GM18517 (cell line): ENCODE measurements at regions not wholly inside any gene's neighbourhood (a gene's known extent, or its start where the extent isn't known, plus 50 kb on each side); places are given as distances from the start of the nearest gene placed in this dataset.
"Not testable (repeated sequence)": the region's sequence is repeated elsewhere in the genome, so short reads cannot be mapped to it uniquely, and the experiment has no call there.

ENCODE experiments used
- ATAC-seq: cut with Tn5 transposase; IDR thresholded peaks from one replicate; pipeline ENCODE4 v1.9.1; 2021; ENCODE audit warnings: mild to moderate bottlenecking, moderate library complexity; ENCODE audit not compliant: unreplicated experiment

DNA sequence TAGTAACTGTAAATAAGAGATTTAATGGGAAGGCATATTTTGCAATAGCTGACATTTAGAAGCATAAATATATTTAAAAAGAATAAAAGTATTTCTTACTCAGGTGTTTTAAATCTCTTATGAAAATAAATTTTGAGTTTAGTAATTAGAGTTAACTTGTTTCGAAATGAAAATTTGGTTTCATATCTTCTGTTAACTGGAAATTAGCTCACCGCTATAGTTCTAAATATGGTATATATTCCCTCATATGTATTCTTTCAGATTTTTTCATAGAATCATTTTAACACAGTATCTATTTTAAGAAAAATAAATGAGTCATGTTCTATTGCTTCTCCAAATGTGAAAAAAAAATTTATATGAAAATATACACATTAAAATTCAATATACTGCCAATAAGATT is 434.1 kb downstream of the DTWD2 start:
- no peak for ATAC-seq

DNA sequence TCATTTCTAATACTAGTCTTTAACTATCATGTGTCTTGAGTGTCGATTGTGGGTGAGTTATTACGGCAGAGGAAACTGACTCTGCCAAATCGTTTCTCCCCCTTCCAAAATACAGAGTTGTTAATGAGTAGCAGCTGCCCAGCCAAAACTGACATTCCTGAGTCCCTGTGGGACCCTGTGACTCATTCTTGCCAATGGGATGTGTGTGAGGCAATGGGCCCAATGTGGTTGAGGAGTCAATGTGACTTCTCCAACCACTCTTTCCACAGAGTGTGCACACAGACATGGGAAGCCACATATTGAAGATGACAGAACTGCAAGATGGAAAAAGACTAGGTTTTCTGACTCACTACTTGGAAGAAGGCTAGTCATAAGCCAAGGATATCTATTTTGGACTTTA is 434.7 kb downstream of the DTWD2 start:
- ATAC-seq = no peak

DNA sequence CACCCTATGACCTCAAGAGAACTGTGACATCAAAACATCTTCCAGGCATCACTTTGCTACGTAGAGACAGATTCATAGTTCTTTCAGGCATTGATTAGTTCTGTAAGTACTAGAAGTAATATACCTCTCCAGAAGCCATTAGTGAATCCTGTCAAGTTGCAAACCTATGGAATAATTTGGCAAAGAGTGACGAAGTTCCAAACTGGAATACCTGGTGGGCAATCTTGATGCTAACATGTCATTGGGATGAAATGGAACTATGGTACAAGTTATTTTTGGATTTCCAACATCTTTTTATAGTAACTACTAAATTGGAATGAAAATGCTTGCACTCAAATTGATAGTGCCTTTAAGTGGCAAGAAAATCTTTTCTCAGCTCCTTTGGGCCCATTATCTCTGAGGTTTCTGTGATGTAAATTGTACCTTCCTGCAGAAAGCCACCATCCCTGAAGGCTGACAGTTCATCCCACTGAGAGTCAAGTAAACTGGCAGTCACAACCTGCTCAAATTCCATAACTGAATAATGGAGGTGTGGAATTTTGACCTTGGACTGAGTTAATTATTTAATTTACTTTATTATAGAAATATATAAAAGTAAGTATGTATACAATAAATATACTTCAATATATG is 435.5 kb downstream of the DTWD2 start:
- no peak for ATAC-seq

DNA sequence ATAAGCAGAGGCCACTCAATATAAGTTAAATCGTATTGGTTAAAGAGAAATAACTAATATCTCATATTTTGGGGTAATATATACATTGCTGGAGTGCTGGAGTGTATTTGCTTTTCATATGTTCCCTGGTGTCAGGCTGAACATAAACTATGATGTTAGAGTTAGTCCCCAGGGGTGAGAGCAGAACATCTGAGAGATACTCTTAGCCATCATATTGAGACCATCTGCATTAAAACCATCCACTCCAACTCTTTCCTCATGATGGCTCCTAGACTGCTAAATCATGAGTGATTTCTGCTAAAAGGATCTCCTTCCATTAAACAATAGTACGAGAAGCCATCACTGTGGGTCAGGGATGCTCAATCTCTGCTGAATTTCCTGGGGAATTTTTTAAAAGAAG is 436.2 kb downstream of the DTWD2 start:
- ATAC-seq = no peak

DNA sequence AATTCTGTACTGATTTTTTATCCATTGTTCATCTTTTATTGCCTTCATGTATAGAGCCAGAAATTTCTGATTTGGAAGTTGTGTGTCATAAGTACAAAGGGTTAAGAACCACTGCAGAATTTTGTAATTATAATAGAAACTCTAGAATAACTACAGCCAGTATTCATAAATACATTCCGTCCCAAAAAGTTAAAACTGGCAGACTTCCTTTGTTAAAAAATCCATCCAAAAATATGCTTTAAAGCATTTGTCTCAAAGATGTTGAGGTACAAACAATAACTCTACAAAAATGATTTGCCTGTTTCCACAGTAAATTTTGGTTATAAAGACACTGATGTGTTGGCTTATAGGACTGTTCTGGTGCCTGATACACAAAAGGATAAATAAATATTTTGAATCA is 436.6 kb downstream of the DTWD2 start:
- ATAC-seq = no peak

DNA sequence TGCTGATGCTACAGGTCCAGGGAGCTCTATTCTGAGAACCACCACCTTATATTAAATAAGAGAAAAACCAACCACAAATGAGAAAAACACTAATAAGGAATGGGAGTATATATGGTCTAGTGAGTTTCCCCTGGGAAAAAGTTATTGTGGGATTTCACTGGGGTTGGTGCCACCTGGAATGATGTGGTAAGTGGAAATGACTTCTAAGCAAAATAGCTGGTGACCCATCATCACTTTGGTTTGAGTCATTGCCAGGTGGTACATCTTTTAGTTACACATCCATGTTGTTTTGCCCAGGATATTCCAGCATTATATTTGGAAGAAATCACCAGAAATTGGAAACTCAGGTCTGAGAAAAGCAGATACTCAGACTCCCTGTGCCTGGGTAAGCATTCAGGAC is 437.3 kb downstream of the DTWD2 start:
- ATAC-seq = no peak

DNA sequence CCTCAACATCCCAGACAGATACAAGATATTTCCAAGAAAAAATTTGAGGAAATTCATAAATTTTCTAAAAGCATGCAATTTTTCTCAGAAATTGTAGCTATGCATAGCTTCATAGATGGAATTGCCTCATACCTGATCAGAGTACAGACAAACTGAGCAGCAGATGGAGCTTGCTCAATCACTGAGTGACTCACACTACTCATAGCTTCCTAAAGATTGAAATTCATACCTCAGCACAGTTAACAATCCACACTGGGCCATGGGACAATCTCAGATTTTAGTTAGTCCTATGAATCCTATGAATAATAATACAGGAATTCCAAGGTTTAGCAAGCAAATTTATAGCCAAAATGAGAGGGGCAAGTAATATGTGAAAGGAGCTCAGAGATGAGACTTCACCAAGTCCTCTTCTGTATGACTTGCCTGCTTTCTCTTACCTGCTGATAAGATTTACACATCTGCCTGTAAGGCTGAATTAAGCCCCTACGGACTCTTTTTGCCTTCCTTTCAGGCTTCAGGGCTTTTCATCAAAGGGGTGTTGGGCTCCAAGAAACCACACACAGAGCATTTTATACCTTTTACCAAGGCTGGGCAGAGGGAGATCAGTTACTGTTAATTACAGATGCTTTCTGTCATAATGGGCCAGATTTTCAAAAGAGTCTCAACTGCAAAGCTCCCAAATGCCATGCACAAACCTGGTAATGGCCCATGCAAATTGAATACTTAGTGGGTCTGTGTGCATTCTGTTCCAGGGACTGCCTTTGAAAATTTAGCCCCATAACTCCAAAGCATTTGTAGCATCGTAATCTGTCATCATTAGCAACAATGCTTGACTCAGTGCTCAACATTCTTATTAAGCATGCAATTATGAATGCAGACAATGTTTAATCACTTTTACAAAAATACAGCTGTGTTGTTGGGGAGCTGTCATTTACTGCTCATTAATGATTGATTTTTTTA is 439.3 kb downstream of the DTWD2 start:
- no peak for ATAC-seq

DNA sequence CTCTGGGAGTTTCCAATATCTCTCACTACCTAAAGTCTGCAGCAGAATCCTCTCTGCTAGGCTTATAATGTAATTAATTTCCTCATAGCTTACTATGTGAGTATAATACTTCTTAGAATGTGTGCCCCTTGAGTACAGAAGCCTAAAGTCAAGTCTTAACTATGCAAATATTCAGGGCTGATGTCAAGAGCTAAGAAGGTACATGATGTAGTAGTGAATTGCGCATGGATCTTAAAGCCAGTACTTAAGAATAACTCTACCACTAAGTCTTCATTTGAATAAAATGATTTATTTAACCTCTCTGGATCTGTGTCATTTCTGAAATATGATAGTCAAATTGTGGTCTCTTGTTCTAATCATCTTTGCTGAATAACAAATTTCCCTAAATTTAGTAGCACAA is 442.9 kb downstream of the DTWD2 start:
- ATAC-seq = no peak

DNA sequence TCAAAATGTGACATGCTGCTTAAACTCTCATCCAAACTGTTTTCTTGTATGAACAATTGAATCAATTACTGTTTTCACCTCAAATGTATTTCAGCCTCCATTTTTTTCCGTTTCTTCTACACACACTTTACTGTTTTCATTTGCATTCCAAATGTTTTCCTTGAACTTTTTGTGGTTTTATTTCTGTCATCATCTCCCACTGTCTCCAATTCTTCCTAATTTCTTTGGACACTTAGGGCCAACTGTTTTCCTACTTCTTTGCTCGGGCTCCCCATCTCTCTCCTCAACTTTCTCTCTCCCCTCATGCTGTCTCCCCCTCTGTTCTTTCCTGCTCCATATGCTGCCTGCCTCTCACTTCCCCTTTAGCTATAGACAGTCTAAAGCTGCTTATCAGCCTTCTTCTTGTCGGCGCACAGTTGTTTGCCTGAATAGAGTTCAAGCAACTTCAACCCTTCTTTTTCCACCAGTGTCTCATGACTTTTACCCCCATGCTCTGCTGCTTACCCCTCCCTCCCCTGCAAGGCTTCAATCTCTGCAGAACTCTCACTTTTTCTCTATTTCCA is 443.4 kb downstream of the DTWD2 start:
- no peak for ATAC-seq

DNA sequence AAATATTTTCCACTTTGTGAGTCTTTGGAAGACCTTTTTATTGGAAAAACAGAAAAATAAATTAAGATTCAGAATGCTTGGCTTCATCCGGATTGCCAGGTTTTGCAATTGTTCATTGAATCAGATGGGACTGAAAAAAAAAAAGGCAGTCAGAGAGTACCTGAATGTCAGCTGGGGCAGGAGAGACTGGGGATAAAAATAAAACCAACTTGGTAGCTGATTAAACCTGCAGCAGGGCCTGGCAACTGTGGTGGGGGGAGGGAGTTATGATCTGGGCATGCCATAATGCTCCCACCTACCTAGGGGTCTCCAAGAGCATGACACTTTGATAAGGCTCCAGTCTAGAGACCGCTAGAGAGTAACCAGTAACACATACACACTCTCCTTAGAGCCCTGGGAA is 454.4 kb downstream of the DTWD2 start:
- ATAC-seq = no peak

DNA sequence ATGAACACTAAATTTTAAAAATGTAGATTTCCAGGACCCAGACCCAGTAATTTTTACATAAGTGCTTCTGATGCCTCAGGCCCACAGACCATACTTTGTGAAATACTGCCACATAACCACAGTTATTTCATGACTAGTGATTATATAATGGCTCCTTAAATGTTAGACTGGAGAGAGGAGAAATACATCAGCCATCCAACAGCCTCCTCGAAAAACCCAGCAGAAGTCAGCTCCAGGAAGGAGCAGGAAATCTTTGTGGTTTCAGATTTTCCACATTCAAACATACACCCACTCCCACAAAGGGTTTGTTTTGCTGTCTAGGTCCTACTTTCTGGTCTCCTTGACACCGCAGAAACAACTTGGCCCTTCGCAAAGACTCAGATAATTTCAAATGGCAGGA is 455.2 kb downstream of the DTWD2 start:
- ATAC-seq = no peak

DNA sequence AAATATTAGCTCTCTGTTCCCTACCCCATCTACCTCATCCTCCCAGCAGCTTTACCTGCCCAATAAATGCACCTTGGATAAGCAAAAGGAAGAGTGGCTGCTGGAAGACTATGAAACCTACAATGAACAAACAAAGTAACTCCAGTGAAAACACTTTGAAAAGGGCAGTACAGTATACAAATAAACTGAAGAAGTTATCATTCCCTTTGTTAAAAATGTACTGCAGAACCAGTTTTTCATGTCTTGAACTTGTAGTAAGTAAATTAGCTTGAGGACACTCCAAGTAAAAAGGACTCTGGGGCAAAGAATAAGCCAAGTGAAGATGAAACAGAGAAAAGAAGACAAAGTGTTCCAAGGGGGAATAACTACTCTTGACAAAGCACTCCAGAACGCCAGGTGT is 457.1 kb downstream of the DTWD2 start:
- no peak for ATAC-seq

DNA sequence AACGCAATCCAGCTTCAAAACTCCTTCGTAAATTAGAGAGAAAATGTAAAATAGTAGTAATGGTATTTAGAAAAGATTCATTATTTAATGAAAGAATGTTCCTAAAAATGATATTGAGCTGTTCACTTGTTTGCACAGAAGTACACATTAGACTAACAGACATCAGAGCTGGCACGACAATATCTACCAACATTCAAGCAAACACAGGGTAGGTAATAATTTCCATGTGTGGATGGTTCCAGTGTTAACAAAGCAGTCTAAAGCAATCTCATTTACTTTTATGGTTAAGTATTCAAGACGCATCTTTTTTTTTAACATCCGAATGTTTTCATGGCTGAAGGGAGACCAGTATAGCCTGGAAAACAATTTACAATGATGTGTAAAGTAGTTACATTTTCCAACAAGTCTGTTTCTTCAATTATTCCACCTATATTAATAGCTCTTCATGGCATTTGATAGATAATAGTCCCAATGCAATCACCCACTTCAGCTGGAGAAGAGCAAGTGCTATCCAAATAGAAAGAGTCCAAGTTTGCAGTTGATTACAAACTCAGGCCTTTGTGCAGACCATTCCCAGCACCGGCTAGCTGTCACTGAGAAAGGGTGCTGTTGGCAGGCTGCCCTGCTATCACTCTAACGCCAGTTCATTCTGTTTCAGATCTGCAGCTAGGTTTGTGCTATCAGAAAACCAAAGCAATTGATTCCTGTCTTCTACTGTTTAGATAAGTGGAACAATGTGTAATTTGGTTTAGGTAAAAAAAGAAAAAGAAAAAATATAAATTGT is 458.8 kb downstream of the DTWD2 start:
- no peak for ATAC-seq

DNA sequence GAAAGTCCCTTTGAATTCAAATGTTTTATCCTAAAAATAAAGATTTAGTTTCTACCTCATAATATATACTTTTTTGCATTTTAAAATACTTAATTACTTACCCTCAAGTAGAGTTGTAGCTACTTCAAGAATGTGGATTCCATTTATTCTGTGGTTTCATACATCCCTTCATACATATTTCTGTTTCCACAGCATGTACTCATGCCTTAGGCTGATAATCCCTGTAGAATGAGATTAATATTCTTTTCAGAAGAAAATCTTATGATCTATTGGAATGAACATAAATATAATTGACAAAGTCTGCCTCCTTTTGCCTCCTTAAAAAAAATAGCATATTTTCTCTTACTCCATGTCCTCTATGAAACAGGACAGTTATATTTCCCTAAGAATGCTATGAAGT is 465.7 kb downstream of the DTWD2 start:
- no peak for ATAC-seq

DNA sequence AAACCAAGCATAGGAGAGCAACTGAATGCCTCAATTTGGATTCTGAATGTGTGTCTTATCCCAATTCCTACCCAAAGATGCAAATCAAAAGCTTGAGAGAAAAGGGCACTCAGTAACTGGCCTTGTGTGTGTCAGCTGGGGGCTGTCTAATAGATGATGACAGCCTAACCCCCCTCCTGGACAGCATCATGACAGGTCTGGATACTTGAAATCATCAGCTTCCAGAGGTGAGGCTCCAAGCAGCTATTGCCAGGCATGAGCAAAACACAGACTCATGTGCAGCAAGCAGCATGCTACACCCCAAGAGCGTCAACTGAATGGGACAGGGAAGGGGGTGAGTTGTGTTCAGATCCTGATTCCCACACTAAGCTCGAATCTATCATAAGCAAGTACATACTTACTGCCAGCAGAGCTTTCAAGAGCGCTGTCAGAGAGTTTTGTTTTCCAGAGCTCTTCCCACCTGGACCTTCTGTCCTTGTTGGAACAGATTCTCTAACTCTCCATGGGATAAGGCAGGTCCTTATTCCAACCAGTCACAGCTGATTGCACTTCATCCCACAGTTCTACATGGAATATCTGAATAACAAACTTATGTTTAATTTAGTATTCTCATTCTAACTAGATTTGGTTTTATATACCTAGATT is 467.5 kb downstream of the DTWD2 start:
- ATAC-seq = no peak

DNA sequence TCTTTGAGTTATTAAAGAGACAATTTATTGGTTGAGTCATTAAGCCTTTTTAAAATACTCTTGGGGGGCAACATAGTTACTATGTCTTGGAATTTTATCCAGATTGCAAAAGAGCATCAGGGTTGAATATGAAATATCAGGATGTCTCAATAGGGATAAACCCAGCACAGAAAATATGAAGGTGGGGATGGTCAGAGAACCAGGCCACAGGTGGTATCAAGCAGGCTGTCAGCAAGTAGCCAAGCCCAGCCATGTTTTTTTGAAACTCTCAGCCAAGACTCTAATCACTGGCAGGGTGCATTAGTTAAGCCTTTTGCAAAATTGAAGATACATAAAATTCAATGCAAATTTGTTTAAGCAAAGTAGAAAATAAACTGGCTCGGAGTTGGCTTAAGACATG is 468.9 kb downstream of the DTWD2 start:
- ATAC-seq = no peak

DNA sequence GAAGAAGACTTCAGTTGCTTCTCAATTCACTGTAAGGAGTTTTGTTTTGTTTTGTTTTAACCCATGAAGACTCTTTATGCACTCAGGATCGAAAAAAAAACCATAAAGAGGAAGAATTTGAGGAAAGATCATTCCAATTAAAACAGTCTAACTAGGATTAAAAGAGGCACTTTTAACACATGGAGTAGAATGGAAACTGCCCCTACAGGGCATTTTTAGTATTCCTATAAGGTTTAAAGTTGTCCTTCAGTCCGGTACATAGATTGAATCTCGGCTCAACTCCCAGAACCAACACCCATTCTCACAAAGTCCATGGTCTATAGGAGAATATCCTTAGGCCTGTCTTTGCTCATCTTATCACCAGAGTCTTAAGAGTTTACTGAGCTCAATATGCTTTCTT is 469.6 kb downstream of the DTWD2 start:
- no peak for ATAC-seq

DNA sequence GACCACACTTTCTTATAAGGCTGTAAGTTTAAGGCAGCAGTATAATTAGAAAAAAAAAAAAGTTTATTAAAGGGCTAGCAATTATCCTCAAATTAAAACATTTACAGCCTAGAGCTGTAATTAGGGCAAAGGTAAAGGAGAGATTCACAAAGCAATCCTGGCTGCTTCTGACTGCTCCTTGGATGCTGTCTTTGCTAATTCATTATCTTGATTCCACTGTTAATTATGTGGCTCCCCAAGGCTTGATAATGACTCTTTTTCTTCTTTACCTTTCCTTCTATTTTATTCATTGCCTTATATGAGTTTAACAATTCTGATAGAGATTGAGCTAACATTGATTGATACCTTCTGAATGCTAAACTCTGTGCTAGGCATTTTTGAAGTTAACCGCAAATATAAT is 476.5 kb downstream of the DTWD2 start:
- ATAC-seq = no peak

DNA sequence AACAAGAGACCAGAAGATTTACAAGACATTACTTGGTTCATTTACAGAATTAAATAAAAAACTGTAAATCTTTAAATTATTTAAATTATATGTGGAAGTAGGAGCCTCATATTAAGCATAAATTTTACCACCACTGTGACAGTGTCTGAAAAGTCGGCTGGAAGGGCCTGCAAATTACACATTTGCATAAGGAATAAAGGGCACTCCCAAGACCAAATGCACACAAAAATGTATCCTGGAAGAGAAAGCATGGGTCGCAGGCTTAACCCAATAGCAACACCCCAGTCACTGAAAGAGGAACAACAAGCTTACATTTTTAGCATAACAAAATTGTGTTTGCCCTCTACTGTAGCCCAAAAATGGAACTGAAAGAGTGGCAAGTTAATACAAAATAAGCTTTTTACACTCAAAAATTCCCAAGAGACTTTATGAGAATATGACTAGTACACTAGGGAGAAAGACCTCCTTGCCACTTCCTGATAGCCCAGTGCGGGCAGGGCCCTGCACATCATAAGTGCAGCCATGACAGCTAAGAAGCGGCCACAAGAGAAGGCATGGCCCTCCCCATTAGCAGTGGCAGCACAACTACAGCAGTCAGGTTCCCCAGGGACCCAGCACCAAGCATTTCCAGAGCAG is 482.0 kb downstream of the DTWD2 start:
- ATAC-seq = peak; percentile 91

DNA sequence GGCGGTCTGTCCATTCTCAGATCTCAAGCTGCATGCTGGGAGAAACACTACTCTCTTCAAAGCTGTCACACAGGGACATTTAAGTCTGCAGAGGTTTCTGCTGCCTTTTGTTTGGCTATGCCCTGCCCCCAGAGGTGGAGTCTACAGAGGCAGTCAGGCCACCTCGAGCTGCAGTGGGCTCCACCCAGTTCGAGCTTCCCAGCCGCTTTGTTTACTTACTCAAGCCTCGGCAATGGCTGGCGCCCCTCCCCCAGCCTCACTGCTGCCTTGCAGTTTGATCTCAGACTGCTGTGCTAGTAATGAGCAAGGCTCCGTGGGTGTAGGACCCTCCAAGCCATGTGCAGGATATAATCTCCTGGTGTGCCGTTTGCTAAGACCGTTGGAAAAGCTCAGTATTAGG is 486.1 kb downstream of the DTWD2 start:
- ATAC-seq = not testable (repeated sequence)
